Ramos (cell line): ENCODE measurements at regions not wholly inside any gene's neighbourhood (a gene's known extent, or its start where the extent isn't known, plus 50 kb on each side); places are given as distances from the start of the nearest gene placed in this dataset.

Experiments
- in situ Hi-C: fragments of 300-500 bp; cut with MboI; formaldehyde crosslinking; loops from one replicate; pipeline ENCODE4 v1.14.3; 2022; ENCODE audit warnings: low sequenced_read_pairs; ENCODE audit not compliant: unreplicated experiment

GRCh38 chr19:28258829-28259228, 954.1 kb downstream of the UQCRFS1 start:
- in situ Hi-C loops: no loop called here

DNA sequence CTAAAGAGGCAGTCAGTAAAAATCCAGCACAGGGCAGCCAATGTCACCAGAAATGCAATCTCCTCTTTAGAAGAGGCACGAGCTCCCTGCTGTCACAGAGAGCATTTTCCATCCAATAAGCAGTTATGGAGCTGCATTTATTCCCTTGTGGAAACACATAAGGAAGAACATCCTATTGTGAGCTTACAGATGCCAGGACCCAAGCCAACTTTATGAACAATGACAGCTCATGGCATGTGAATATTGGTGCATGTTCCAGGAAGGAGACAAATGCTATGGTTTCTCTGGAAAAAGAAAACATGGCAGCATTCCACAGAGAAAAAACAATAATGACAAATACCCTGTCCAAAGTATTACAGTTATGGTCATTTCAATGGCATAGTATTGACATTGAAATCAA, 955.6 kb downstream of the UQCRFS1 start:
- in situ Hi-C loops: no loop called here

GRCh38 chr19:28247243-28247642, 965.7 kb downstream of the UQCRFS1 start:
- in situ Hi-C loops: no loop called here

GRCh38 chr19:28245937-28246336, 967.0 kb downstream of the UQCRFS1 start:
- in situ Hi-C loops: no loop called here

DNA sequence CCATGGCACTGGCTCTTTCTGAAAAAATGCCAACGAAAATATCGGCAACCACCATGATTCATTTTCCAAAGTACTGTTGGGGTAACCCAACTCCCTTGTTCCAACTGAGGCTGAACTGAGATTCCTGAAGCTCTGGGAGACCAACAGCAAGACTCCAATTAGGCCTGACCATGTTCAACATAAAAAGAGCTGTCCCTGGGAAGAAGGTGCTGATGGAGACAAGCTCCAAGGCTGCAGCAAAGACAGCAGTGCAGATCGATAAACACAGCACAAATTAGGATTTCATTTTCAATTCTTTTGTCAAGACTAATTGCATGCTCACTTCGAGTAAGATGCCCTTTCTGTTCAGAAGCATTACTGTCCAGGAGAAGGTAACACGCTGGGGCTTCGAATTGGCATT, 968.0 kb downstream of the UQCRFS1 start:
- in situ Hi-C loops: no loop called here

- in situ Hi-C loops: no loop called here
Measured at GRCh38 chr19:28242317-28242927, 970.5 kb downstream of the UQCRFS1 start.

DNA sequence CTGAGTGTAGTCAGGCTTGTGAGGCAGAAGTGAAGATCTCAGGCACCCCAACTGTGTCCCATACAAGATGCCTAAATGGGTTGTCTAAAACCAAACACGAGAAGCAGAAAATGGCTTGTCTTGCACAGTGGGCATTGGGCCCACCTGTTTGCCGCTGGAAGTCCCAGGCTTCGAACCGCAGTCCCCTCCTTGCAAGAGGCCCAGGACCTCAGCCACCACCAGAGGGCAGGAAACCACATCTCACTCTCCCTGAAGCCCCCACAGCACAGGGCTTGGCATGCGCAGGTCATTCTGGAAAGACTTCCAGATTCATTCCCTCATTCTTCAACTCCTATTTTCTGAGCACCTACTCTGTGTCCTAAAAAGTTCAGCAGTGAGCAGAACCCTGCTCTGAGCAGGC, 973.7 kb downstream of the UQCRFS1 start:
- in situ Hi-C loops: no loop called here

GRCh38 chr19:28238270-28238820, 974.6 kb downstream of the UQCRFS1 start:
- in situ Hi-C loops: no loop called here

GRCh38 chr19:28235606-28236125, 977.3 kb downstream of the UQCRFS1 start:
- in situ Hi-C loops: no loop called here

DNA sequence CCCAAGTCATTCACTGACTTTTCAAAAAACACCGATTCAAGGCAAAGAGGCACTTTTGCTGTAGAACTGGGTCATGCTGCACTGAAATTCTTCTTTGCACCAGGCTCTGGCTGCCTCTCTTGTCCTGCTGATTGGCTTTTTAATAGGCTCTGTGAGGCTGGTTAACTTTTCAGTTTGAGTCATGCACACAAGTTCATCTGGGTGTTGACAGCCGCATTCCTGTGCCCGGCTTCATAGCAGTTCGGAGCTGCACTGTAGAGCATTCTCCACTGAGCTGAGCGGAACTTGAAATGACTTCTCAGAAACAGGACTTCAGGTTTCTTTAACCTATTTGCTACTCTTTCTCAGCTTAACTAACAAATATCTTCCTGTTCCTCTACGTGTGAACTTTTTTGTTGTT, 978.3 kb downstream of the UQCRFS1 start:
- in situ Hi-C loops: no loop called here

- in situ Hi-C loops: no loop called here
Measured at GRCh38 chr19:28228854-28229253, 984.1 kb downstream of the UQCRFS1 start.

DNA sequence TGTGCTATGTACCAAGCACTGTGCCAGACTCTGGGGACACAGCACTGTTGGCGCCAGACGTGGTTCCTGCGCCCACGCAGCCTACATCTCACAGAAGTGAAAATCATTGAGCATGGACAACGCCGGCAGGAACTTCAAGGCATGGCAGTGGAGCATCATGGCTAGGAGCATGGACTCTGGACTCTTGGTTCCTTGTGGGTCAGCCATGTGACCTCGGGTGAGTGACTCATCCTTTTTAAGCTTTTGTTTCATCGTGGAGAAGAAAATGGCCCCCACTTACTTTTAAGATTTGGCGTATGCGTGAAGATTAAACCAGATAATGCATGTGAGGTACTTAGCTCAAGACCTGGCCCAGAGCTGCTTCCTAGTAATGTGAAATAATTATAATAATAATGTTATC, 988.5 kb downstream of the UQCRFS1 start:
- in situ Hi-C loops: no loop called here

DNA sequence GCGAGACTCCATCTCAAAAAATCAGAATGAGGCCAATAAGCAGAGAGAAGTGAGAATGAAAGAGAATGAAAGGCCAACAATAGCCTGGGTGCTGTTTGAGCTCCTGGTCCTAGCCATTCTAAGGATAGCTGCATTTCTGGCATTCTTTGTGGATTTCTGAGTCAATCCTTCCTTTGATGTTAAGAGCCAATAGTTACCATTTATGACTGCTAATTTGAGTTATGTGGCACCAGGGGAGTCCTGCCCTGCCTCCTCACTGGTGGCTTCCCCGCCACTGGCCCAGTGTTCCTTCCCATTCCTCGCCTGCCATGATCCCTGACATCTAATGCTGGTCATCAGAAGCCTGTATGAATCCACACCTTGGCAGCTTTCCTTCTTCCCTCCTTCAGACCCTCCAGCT, 991.2 kb downstream of the UQCRFS1 start:
- in situ Hi-C loops: no loop called here

DNA sequence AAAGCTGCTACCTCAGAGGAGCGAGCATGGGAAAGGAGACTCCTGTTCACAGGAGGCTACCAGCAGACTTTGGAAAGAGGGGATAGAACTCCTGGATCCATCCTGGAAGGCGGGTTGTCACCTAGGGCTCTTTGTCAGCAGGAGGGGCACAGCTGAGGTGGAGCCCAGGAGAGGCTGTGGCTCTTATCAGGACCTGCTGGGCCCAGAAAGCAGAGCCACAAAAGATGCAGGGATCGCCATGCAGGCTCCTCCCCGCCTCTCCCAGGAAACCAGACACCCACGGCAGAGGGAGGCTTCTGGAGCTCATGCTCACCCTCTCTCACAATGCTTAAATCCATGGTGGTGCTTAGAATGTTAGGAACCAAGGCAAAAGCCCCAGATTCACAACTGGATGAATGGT, 994.2 kb downstream of the UQCRFS1 start:
- in situ Hi-C loops: no loop called here

- in situ Hi-C loops: no loop called here
Measured at GRCh38 chr19:28217022-28217421, 995.9 kb downstream of the UQCRFS1 start.

DNA sequence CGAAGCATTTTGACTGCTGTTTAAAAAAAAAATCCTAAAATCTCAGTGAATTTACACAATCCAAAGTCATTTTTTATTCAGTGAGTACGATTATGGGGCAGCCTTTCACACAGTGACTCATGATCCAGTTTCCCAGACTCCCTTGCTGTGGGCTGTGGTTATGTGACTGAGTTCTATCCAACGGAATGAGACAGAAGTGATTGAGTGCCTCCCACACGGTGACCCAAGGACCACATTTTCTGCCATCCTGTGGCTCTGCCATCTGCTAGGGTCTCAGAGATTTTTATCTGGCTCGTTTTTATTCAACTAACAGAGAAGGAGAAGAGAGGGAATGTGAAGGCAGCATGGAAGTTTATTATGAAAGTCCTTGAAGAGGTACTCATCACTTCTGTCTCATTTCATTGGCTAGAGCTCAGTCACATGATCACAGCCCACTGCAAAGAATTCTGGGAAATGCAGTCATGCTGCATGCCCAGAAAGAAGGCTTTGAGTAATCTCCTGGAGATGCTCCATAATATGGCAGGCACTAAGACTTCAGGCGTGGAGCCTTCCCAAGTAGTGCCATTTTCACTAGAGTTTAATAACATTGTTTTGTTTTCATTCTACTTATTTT, 999.4 kb downstream of the UQCRFS1 start:
- in situ Hi-C loops: no loop called here

GRCh38 chr19:28210886-28211285, 1002.1 kb downstream of the UQCRFS1 start:
- in situ Hi-C loops: no loop called here

DNA sequence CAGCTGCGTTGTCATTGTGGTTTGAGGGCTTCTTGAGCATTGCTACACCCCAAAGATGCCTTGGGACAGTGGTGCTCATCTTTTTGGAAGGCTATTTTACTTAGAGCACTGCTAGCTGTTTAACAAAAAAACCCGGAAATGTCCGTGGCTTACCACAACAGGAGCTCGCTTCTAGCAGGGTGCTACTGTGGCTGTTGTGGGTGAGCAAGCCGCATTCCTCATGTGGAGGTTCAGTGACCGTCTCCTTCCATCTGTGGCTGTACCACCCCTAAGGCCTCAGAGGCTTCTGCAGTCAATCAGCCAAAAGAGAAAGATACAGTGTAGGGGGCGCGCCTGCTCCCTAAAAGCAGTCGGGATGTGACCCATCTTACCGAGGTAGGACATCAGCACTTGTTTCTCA, 1004.2 kb downstream of the UQCRFS1 start:
- in situ Hi-C loops: no loop called here

DNA sequence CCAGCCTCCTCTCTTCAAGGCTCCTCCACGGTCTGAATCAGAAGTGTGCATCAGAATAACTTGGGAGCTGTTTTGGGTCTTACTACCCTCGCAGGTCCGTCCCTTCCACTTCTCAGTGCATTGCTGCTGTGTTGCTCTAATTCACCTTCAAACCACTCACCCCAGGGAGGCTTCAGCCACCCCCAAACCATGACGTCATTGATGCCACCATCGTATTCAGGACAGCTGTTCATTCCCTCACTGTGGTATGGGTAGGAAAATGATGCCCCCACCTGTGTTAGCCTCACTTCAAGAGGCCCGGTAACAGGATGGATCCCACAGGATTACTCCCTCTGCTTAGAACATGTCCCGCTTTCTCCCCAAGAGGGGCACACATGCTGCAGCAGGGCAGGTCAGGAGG, 1005.7 kb downstream of the UQCRFS1 start:
- in situ Hi-C loops: no loop called here

DNA sequence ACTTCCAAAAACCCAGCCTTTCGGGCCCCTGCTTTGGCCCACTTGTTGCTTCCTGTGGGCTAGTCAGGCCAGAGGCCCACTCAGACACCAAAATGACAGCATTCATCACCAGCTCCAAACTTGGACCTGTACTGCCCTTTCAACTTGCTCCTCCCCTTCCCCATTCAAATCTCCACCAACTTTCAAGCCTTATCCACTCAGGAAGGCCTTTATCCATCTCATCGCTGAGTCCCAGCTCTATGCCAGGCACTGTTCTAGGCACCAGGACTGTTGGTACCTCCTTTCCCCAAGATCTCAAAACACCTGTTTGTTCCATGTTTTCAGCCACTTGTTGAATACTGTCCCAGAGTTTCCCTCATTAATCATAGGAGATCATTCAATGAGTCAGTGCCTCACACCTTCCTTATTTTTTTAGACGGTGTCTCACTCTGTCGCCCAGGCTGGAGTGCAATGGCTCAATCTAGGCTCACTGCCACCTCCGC, 1011.4 kb downstream of the UQCRFS1 start:
- in situ Hi-C loops: no loop called here

DNA sequence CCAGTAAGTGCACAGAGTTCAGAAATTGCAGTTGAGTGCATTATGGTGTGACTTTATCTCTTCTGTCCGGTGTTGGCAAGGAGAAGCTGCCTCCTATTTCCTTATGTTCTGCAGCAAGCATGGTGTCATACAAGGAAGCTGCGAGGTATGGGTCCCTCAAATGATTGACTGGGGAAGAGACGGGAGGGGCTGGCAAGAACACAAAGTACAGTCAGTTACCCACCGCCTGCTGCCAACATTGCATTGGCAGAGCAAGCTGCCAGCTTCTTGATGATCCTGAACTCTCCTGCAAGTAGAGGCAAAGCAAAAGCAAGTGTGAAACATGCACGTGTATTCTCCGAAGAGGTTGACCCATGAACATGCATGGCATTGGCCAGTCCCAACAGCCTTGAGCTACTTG, 1013.6 kb downstream of the UQCRFS1 start:
- in situ Hi-C loops: no loop called here

GRCh38 chr19:28196961-28197360, 1016.0 kb downstream of the UQCRFS1 start:
- in situ Hi-C loops: no loop called here
